GM18873 (cell line): ENCODE measurements at regions not wholly inside any gene's neighbourhood (a gene's known extent, or its start where the extent isn't known, plus 50 kb on each side); places are given as distances from the start of the nearest gene placed in this dataset.

ENCODE experiments used
- ATAC-seq: cut with Tn5 transposase; IDR thresholded peaks from one replicate; pipeline ENCODE4 v1.9.1; 2021; ENCODE audit warnings: mild to moderate bottlenecking, moderate library complexity, moderate number of reproducible peaks; ENCODE audit not compliant: unreplicated experiment, low FRiP score

DNA sequence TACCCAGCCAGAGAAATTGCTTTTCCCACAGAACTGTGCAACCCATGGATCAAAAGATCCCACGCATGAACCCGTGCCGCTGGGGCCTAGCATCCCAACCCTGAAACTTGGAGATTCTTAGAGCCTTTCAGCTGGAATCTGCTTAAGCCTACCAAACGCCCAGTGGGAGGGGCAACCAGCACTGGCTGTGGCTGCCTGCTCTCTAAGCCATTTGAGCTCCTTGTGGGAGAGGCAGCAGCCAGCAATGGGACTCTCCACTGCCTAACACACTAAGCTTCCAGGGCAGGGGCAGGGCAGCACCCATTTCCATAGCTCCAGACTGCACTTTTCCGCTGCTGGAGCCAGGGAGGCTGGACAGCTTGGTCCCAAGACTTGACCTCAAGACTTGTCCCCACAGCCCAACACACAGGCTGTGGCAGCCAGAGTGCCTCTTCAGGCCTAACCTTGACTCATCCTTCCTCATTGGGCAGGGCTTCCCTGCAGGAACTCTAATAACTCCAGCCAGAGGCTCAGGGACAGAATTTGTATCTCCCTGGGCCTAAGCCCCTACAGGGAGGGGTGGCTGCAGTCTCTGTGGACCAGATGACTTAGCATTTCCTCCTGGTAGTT is 437.4 kb downstream of the MTRR start:
- ATAC-seq, result no peak

DNA sequence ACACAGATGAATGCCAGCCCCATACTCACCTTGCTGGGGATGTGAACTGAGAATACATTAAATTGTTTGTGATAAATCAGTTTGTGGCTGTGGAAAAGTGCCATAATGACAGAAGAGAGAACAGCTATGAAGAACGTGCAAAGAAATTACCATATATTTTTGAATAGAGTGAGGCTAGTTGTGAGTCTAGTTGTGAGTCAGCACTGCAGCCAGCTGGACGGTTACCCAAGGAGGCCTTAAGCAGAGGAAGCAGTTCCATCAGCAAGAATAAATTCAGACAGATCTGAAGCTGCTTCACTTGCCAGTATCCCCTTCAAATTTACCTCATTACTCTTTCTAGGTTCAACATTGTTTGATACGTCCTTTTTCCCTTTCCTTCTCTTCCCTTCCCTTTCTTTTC is 446.0 kb downstream of the MTRR start:
- ATAC-seq, result no peak

- ATAC-seq, result no peak
Observed at GRCh38 chr5:8316608-8317280, 447.8 kb downstream of the MTRR start.

DNA sequence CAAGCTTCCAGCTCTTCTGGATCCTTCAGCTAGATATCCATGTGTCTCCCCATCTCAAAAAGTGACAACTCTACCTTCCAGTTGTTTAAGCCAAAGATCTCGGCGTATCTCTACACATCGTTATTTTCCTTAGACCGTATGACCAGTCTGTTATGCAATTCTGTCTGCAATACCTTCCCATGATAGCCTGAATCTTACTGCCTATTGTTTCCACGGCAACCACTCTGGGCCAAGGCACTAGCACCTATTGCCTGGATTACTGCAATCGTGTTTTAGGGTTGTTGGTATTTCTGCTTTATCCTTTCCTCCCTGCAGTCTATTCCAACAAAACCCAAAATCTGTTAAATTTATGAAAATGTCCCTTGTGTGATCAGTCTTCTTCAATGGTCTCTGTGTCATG is 448.4 kb downstream of the MTRR start:
- ATAC-seq, result no peak

GRCh38 chr5:8320244-8320643 is 451.3 kb downstream of the MTRR start:
- no peak for ATAC-seq

- no peak for ATAC-seq
Observed at GRCh38 chr5:8321272-8321671, 452.3 kb downstream of the MTRR start.

DNA sequence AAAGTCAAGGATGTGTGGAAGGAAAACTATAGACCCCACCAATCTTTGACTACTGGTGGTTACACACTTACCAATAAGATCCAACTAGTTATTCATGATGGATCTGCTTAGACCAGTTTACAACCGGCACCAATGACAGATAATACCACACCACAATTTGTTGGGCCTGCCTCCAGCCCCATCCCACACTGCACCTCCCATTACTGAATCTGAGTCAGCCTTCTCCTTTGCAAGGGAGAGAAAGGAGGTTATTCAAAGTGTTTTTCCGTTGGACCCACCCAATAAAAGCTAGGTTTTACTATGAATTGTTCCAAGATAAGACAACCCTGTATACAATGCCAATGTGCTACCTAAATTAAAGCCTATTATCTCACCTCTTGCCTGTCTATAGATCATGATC is 453.5 kb downstream of the MTRR start:
- no peak for ATAC-seq

DNA sequence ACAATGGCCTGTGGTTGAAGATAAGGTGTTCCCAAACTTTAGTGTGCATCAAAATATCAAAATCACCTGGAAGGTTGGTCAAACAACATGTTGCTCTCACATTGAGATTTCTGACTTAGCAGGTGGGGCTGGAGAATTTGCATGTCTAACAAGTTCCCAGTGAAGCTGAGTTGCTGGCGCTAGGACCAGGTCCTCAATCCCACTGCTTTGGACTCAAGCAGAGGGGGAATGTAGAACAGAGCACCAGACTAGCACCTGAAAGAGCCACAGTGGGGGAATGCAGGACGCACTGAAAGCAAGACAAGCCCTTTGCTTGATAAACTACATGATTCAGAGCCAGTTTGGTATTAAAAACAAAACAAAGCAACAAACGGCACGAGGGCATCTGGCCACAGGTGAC is 458.1 kb downstream of the MTRR start:
- ATAC-seq, result no peak

GRCh38 chr5:8329773-8330172 is 460.8 kb downstream of the MTRR start:
- ATAC-seq, result no peak

DNA sequence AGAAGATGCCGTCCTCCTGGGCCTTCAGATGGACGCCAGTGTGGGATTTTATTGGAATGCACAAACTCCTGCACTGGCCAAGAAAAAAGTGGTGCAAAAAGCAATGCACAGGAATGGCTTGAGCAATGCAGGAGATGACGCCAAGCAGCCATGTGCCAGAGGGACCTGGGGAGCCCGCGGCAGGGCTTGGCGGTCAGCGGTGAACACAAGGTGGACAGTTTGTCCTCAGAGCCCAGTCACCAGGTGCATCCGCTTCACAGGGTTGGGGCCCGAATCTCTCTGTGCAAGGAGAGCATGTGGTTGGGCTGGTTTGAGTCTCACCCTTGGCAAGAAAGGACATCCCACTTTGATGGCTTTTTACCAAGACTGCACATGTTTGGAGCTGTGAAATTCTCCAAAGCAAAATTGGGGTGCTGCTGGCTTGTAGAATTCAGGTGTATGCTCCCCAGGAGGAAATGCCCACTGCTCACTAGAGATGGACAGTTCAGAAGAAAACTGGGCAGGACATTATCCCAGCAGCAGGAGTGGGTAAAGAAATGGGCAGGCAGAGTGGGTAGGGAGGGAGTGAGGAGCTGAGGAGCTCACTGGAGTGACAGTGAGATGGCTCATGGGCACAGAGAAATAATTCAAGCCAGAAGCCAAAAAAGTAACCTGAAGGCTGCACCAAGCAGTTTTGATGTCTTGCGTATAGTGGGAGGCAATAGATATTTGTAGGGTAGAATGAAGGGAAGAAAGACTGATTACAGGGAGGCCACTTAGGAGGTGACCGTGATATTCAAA is 463.9 kb downstream of the MTRR start:
- ATAC-seq, result no peak

GRCh38 chr5:8333485-8333884 is 464.5 kb downstream of the MTRR start:
- no peak for ATAC-seq

DNA sequence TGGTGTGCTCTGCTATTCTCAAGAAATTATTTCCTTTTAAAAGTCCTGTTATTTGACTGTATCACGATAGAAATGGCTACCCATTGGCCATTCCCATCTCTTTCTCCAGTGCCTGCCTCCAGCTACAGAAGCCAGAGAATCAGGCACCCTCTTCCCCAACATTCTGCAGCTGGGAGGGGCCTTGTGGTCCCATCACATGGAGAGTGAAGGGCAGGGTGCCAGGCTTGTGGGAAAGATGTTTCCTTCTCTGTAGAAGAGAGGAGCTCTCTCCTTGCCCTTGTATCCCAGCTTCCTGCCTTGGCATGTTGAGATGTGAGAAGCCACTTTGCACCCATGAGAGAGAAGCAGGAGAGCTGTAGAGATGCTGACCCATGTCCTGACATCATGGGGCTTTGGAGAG is 465.0 kb downstream of the MTRR start:
- ATAC-seq, result no peak

DNA sequence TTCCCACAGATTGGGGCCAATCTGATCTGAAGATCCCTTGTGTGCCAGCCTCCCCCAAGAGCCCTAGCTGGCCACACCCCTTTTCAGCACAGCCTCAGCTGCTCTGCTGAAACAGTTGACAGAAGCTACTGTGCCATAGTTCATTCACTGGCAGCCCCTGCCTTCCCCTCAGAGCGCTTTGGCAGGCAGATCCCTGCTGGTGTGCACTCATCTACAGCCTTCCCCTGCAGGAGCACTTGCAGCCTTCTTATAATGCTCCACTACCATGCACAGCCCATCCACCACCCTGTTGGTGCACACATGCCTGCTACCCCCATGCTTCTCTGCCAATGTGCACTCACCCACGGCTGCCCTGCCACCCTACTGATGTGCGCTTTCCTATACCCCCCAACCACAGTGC is 471.3 kb downstream of the MTRR start:
- ATAC-seq, result no peak

GRCh38 chr5:8340739-8341344 is 471.9 kb downstream of the MTRR start:
- no peak for ATAC-seq

- ATAC-seq, result no peak
Observed at GRCh38 chr5:8341406-8341805, 472.5 kb downstream of the MTRR start.

DNA sequence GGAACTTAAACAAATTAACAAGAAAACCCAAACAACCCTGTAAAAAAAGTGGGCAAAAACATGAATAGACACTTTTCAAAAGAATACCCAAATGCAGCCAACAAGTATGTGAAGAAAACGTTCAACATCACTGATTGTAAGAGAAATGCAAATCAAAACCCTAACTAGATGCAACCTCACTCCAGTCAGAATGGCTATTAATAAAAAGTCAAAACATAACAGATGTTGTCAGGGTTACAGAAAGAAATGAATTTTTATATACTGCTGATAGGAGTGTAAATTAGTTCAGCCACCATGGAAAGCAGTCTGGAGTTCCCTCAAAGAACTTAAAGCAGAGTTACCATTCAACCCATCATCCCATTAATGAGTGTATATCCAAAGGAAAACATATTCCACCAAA is 479.0 kb downstream of the MTRR start:
- no peak for ATAC-seq

- peak; percentile 89 for ATAC-seq
Observed at GRCh38 chr5:8349855-8350254, 480.9 kb downstream of the MTRR start.

DNA sequence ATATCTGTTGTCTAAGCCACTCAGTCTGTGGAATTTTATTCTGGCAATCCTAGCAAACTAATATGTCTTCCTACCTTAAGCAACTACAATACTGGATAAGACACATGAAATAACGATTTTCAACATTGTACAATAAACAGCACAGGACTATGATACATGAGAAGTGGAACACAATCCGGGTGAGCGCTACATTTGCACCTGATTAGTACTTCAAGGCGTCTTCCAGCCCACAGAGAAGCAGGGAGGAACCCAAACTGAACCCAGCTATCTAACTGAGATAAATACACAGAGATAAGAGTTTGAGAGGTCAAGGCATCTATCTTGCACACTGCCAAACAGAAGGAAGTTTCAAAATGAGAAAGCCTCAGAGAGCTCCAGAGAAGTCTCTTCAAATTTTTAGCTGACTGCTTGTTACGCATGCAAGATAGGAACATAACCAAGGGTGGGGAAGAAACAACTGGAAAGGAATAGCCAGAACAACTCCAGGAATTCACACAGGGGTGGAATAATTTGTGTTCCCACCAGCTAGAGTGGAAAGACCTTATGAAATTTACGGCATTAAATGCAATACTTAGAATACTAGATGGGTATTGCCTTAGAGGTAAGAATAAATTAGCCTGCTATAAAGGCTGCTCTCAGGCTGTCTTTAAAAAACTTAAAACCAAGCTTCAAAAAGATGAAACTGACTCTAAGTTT is 481.8 kb downstream of the MTRR start:
- ATAC-seq, result no peak

DNA sequence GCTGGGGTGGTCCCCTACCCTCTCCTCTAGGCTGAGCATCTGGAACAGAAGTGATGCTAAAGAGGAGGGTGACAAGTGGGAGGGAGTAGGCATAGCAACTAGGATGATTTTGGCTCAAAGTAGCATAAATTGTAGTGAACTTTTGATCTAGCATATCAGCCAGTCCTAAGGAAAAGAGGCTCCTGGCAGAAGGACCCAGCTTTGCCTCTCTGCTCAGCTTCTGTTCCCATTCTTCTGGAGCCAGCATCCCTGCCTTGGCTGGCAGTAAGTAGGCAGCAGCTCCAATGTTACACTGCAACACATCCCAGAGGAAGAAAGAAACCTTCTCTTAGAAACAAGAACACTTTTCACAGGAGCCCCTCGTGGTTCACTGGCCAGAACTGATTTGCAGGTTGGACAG is 487.0 kb downstream of the MTRR start:
- ATAC-seq, result no peak

GRCh38 chr5:8360012-8360411 is 491.1 kb downstream of the MTRR start:
- no peak for ATAC-seq

DNA sequence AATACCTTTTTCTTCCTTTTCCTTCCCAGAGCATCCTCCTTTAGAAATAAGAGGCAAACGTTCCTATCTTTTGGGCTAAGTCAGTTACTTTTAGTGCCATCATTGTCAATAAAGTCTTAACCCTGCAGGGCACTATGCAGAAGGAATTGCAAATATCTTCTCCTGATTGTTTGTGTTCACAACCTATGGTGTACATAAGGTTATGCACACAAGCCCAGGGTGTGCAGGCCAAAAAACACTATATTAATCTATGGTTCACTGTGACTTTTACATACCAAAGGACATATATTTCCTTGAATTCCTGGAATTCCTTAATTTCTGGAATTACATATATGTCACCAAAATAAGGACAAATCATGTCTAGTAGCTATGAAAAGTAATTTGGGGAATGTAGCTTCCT is 493.5 kb downstream of the MTRR start:
- no peak for ATAC-seq
